Skeletal muscle tissue (tissue), 3 donors: ENCODE measurements at regions not wholly inside any gene's neighbourhood (a gene's known extent, or its start where the extent isn't known, plus 50 kb on each side); places are given as distances from the start of the nearest gene placed in this dataset.

ENCODE experiments used
- H3K27ac ChIP-seq: one replicate; pipeline ENCODE4 v1.7.0; 2013; ENCODE audit warnings: mild to moderate bottlenecking, low read depth, low read length, inconsistent platforms
- H3K27me3 ChIP-seq, 3 donors: one replicate each; pipeline ENCODE4 v1.7.0; 2013; ENCODE audit warnings: low read length in 3 of 3; ENCODE audit not compliant: control insufficient read depth in 3 of 3, insufficient read depth in 3 of 3
- H3K36me3 ChIP-seq, 3 donors: one replicate each; pipeline ENCODE4 v1.7.0; 2013; ENCODE audit warnings: low read length in 3 of 3; ENCODE audit not compliant: control insufficient read depth in 3 of 3, insufficient read depth in 3 of 3
- H3K4me1 ChIP-seq, 3 donors: one replicate each; pipeline ENCODE4 v1.7.0; 2013; ENCODE audit warnings: low read length in 3 of 3, mild to moderate bottlenecking in 3 of 3; ENCODE audit not compliant: control insufficient read depth in 3 of 3, insufficient read depth in 3 of 3
- H3K4me3 ChIP-seq, 3 donors: one replicate each; pipeline ENCODE4 v1.7.0; 2013; ENCODE audit warnings: low read length in 3 of 3
- H3K9ac ChIP-seq, 3 donors: one replicate each; pipeline ENCODE4 v1.7.0; 2013; ENCODE audit warnings: low read length in 3 of 3, mild to moderate bottlenecking in 3 of 3, moderate library complexity in 2 of 3, low read depth in 1 of 3
- H3K9me3 ChIP-seq, 3 donors: one replicate each; pipeline ENCODE4 v1.7.0; 2013; ENCODE audit warnings: low read length in 3 of 3; ENCODE audit not compliant: control insufficient read depth in 3 of 3
- donor health status: Osteomylitis.

GRCh38 chr2:225998116-225998515 is 598.6 kb downstream of the NYAP2 start:
- H3K9me3 ChIP-seq, result no peaks in the 10 kb centered on the region
- H3K27ac ChIP-seq, result no peak overlapping the region
- H3K9ac ChIP-seq, result no peak overlapping the region
- no peaks in the 10 kb centered on the region for H3K27me3 ChIP-seq
- H3K36me3 ChIP-seq, result no peaks in the 10 kb centered on the region
- H3K4me1 ChIP-seq, result no peaks in the 10 kb centered on the region
- no peak overlapping the region for H3K4me3 ChIP-seq

- Histone ChIP-seq H3K4me1 (no peaks in the 10 kb centered on the region), H3K9ac (no peak overlapping the region), H3K9me3 (no peaks in the 10 kb centered on the region), H3K27ac (no peak overlapping the region), H3K27me3 (no peaks in the 10 kb centered on the region), H3K4me3 (no peak overlapping the region), H3K36me3 (no peaks in the 10 kb centered on the region)
Observed at GRCh38 chr2:225996462-225996828, 596.9 kb downstream of the NYAP2 start.

DNA sequence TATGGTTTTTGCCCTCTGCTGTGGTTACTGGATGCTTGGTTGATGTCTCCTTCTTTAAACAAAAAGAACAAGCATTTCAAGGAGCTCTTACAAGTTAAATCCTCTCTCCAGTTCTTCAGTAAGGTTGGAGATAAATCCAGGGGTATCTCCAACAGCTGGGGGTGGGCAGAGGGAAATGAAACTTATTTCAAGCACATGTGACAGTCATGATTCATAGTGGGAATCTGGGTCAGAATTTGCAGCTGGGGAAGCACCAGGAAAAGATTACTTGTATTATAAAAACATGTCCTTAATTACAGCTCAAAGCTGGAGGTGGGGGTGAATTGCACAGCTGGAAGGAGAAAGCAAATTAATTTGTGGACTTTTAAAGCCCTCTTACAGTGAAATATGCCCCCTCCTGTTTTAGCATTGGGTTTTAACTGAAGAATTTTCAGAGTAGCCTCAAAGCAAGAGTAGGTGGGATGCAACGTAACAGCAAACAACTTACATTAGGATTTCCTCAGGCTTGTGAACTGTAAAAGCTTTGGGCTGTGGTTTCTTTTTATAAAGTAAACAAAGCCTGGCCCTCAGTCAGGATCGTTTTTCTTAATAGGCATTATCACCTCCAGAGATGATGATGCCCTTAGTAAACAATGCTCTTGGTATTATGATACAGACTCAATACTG is 596.4 kb downstream of the NYAP2 start:
- no peaks in the 10 kb centered on the region for H3K4me1 ChIP-seq
- no peaks in the 10 kb centered on the region for H3K27me3 ChIP-seq
- no peak overlapping the region for H3K9ac ChIP-seq
- no peaks in the 10 kb centered on the region for H3K36me3 ChIP-seq
- H3K27ac ChIP-seq, result no peak overlapping the region
- H3K9me3 ChIP-seq, result no peaks in the 10 kb centered on the region
- no peak overlapping the region for H3K4me3 ChIP-seq

DNA sequence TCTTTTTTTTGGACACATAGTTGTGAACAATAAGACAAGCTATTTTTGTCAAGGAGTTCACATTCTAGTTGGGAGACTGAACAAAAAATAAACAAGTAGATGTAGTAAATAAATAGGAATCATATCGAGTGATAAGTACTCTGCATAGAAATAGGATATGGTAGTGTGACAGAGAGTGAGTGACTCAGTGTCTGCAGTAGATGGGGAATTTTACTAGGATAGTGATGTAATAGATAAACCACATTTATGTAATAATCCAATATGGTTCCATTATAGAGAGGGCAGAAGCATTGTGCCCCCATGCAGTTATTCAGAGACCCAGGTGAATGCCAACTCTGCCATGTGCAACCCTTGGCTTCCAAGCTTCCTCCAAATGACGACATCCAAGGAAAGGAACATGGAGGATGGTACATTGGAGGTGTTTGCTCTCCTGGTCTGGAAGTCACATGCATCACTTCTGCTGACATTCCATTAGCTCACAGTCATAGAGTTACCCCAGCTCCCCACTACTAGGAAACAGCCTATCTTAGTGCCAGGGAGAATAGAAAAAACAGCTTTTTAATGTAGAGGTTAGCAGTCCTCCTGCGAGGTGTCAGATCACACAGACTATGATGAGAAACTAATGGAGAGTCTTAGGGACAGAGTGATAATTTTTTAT is 595.4 kb downstream of the NYAP2 start:
- Histone ChIP-seq H3K4me3 (no peak overlapping the region), H3K9me3 (no peaks in the 10 kb centered on the region), H3K27ac (no peak overlapping the region), H3K9ac (no peak overlapping the region), H3K36me3 (no peaks in the 10 kb centered on the region), H3K27me3 (no peaks in the 10 kb centered on the region), H3K4me1 (no peaks in the 10 kb centered on the region)

DNA sequence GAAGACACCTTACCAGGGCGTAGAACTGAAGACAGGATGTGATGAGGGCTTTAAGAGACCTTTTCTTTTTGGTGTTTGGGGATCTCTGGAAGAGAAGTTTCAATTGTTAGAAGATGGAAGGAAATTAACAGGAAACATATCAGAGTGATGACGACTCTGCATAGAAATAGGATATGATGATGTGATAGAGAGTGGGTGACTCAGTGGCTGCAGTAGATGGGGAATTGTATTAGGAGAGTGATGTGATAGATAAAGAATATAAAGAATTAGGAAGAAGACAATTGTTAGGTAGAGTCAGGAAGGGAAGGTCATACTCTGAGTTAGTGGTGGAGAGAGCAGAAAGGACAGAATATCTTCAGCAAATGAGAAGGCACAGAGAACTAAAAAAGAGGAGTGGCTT is 593.9 kb downstream of the NYAP2 start:
- no peaks in the 10 kb centered on the region for H3K4me1 ChIP-seq
- H3K9me3 ChIP-seq, result no peaks in the 10 kb centered on the region
- no peak overlapping the region for H3K4me3 ChIP-seq
- H3K27me3 ChIP-seq, result no peaks in the 10 kb centered on the region
- H3K9ac ChIP-seq, result no peak overlapping the region
- no peaks in the 10 kb centered on the region for H3K36me3 ChIP-seq
- H3K27ac ChIP-seq, result no peak overlapping the region

GRCh38 chr2:225989809-225990208 is 590.3 kb downstream of the NYAP2 start:
- no peak overlapping the region for H3K4me3 ChIP-seq
- no peaks in the 10 kb centered on the region for H3K27me3 ChIP-seq
- no peaks in the 10 kb centered on the region for H3K9me3 ChIP-seq
- H3K27ac ChIP-seq, result no peak overlapping the region
- H3K4me1 ChIP-seq, result no peaks in the 10 kb centered on the region
- H3K36me3 ChIP-seq, result no peaks in the 10 kb centered on the region
- no peak overlapping the region for H3K9ac ChIP-seq

GRCh38 chr2:225980372-225980771 is 580.9 kb downstream of the NYAP2 start:
- Histone ChIP-seq H3K27ac (no peak overlapping the region), H3K36me3 (no peaks in the 10 kb centered on the region), H3K4me3 (no peak overlapping the region), H3K4me1 (no peaks in the 10 kb centered on the region), H3K27me3 (no peaks in the 10 kb centered on the region), H3K9me3 (no peaks in the 10 kb centered on the region), H3K9ac (no peak overlapping the region)

GRCh38 chr2:225971433-225971832 is 571.9 kb downstream of the NYAP2 start:
- H3K9me3 ChIP-seq, result peaks cover 0 to 4% (median 0%) of the 10 kb centered on the region in 3 donors
- no peak overlapping the region for H3K9ac ChIP-seq
- H3K27me3 ChIP-seq, result no peaks in the 10 kb centered on the region
- H3K36me3 ChIP-seq, result no peaks in the 10 kb centered on the region
- no peak overlapping the region for H3K27ac ChIP-seq
- no peak overlapping the region for H3K4me3 ChIP-seq
- no peaks in the 10 kb centered on the region for H3K4me1 ChIP-seq

GRCh38 chr2:225948903-225949302 is 549.4 kb downstream of the NYAP2 start:
- H3K27me3 ChIP-seq, result no peaks in the 10 kb centered on the region
- no peak overlapping the region for H3K9ac ChIP-seq
- no peak overlapping the region for H3K4me3 ChIP-seq
- H3K36me3 ChIP-seq, result no peaks in the 10 kb centered on the region
- peaks cover 0 to 12% (median 2%) of the 10 kb centered on the region in 3 donors for H3K9me3 ChIP-seq
- no peak overlapping the region for H3K27ac ChIP-seq
- no peaks in the 10 kb centered on the region for H3K4me1 ChIP-seq

GRCh38 chr2:225938991-225939390 is 539.5 kb downstream of the NYAP2 start:
- Histone ChIP-seq H3K27me3 (no peaks in the 10 kb centered on the region), H3K36me3 (no peaks in the 10 kb centered on the region), H3K4me1 (no peaks in the 10 kb centered on the region), H3K9me3 (no peaks in the 10 kb centered on the region), H3K27ac (no peak overlapping the region), H3K9ac (no peak overlapping the region), H3K4me3 (no peak overlapping the region)
